ENCODE measurements at regions not wholly inside any gene's neighbourhood (a gene's known extent, or its start where the extent isn't known, plus 50 kb on each side); places are given as distances from the start of the nearest gene placed in this dataset.

DNA sequence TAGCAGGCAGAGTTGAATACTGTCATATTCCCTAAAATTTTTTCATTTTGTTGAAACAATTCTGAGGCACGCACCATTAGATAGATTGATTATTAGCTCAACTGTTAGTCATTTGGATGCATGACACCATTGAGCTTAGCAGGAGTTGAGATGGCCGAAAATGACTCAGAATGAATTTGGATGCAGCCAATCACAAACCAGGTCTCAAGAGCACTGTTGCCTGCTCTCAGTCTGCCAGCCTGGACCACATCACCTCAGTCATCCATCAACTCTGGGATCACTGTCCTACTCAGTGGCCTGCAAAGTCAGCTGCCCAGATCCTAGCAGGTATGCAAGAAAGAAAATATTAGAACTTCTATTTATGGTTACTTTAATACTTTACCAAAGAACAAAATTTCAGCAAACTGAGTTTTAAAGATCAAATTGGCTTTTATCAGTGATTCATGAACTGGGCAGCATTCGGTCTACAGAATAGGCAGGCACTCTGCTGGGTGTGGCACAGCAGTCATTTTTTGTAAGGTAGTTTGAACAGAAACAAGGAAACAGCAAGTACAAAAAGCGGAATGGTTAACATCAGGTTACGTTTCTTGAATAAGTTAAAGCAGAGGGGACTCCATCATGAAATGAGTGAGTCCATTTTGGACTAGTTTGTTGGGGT, 152.7 kb upstream of the ARHGAP28 start:
- no peak overlapping the region for H3K4me3 ChIP-seq (ENCODE audit: low read depth, low read length)
- TF ChIP-seq, protein P1, sequence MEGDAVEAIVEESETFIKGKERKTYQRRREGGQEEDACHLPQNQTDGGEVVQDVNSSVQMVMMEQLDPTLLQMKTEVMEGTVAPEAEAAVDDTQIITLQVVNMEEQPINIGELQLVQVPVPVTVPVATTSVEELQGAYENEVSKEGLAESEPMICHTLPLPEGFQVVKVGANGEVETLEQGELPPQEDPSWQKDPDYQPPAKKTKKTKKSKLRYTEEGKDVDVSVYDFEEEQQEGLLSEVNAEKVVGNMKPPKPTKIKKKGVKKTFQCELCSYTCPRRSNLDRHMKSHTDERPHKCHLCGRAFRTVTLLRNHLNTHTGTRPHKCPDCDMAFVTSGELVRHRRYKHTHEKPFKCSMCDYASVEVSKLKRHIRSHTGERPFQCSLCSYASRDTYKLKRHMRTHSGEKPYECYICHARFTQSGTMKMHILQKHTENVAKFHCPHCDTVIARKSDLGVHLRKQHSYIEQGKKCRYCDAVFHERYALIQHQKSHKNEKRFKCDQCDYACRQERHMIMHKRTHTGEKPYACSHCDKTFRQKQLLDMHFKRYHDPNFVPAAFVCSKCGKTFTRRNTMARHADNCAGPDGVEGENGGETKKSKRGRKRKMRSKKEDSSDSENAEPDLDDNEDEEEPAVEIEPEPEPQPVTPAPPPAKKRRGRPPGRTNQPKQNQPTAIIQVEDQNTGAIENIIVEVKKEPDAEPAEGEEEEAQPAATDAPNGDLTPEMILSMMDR (IDR thresholded peaks at IDR 0.05; ENCODE audit: control insufficient read depth, extremely low read depth, insufficient read depth), result no peak
- no peak for DNase-seq (ENCODE audit: low read depth)

DNA sequence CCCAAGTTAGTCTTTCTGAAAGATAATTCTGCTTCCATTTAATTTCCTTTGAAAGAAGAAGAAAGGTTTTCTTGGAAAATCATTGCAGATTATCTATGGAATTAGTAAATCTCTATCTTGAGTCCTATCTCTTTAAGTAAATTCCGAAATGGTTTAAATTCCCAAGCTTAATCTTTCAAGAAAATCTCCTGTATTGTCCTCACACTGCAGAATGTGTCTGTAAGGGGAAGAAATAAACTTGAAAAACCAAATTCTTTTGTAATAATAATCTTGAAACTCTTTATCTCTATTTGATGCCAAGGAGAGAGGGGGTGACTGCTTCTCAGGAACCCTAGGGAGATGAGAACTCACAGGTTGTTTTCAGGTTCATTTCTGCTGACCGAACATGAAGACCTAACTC, 150.8 kb upstream of the ARHGAP28 start:
- H3K4me3 ChIP-seq (ENCODE audit: low read depth, low read length), result no peak overlapping the region
- TF ChIP-seq, protein P1 (IDR thresholded peaks at IDR 0.05; ENCODE audit: control insufficient read depth, extremely low read depth, insufficient read depth), result no peak
- no peak for DNase-seq (ENCODE audit: low read depth)

DNA sequence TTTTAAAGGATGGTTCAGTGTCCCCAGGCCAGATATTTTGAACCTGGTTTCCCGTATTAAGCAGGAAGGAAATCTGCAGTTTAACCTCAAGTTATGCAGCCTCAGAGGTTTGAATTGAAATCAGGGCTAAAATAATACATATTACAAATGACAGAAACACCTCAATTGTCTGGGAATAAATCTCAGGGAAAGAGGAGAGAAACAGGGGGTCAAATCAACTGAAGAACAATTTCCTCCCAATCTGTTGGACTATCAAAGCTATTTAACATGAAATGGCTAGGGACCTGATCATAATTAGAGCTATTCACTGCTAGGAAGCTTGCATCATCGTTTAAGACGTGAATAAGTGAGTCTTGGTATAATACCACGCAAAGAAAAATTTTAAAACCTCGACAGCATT, 150.0 kb upstream of the ARHGAP28 start:
- TF ChIP-seq, protein P1 (IDR thresholded peaks at IDR 0.05; ENCODE audit: control insufficient read depth, extremely low read depth, insufficient read depth), result no peak
- no peak for DNase-seq (ENCODE audit: low read depth)
- no peak overlapping the region for H3K4me3 ChIP-seq (ENCODE audit: low read depth, low read length)

DNA sequence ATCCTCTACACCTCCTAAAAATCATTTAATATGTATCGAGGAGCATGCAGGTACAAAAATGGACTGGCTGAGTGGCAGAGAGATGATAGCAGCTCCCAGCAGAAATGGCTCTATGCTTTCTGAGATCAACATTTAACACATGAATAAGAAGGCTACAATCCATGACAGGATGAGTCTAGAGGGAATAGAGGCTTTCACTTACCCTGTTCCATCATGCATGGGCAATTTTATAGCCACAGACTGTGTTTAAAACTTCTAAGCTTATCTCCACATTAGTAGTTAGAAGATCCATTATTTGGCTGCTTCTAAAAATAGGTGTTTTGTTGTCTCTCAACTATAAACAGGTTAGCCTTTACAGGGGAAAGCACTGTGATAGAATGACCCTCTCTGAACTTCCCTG, 149.1 kb upstream of the ARHGAP28 start:
- no peak overlapping the region for H3K4me3 ChIP-seq (ENCODE audit: low read depth, low read length)
- TF ChIP-seq, protein P1 (IDR thresholded peaks at IDR 0.05; ENCODE audit: control insufficient read depth, extremely low read depth, insufficient read depth), result no peak
- no peak for DNase-seq (ENCODE audit: low read depth)

DNA sequence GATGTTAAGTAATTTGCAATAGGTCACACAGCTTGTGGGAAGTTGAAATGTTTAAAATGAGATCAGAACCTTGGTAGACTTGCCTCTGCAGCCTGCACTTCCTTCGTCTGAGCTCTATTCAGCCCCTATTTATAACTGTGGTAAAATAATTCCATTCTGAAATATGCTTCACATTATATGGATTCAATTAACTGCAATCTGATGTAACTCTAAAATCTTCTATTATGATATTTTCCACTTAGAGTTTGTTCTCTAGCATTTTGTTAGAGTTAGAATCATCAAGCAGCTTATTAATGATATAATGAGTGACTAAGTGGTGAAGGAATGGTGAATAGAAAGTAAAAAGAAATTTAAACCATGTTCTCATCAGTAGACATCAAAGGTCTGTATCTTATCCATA, 139.6 kb upstream of the ARHGAP28 start:
- TF ChIP-seq, protein P1 (IDR thresholded peaks at IDR 0.05; ENCODE audit: control insufficient read depth, extremely low read depth, insufficient read depth), result no peak

DNA sequence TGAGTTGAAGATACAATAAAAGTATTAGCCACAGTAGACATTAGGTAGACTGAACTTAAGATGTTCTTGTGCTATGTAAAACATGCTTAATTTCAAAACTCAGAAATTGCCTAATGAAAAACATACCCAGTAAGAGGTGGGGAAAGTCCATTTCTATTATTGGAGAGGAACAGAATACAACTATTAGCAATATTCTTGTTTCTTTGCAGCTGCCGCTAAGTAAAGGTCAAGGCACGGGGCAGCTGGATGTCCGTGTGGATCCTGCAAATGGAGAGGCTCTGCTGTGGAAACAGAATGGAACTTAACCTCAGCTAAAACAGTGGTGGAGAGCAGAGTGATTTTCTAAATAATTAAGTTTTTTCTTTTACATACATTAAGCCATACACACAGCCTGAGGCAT, 139.2 kb upstream of the ARHGAP28 start:
- DNase-seq (ENCODE audit: low read depth), result no peak
- TF ChIP-seq, protein P1 (IDR thresholded peaks at IDR 0.05; ENCODE audit: control insufficient read depth, extremely low read depth, insufficient read depth), result no peak
- no peak overlapping the region for H3K4me3 ChIP-seq (ENCODE audit: low read depth, low read length)

More for the DNA sequence above, 139.6 kb upstream of the ARHGAP28 start:
- DNase-seq (ENCODE audit: low read depth), result no peak
- no peak overlapping the region for H3K4me3 ChIP-seq (ENCODE audit: low read depth, low read length)

DNA sequence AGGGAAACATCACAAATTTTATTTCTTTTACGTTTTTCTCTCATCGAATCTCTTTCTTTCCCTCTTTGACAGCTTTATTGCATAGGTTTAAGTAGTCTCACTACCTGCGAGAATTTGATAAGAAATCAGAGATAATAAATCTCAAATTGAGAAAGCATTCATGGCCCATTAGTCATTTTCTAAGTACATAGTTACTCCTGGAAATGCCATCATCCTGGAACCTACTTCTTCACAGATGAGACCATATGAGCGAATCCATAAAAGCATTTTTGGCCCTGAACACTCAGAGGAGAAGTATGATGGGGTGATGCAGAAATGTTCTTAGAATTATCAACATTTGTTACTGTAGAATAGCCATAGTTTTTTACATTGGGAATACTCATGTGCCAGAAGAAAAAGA, 138.0 kb upstream of the ARHGAP28 start:
- TF ChIP-seq, protein P1 (IDR thresholded peaks at IDR 0.05; ENCODE audit: control insufficient read depth, extremely low read depth, insufficient read depth), result no peak

More for the DNA sequence above, 138.0 kb upstream of the ARHGAP28 start:
- H3K4me3 ChIP-seq (ENCODE audit: low read depth, low read length), result no peak overlapping the region
- DNase-seq (ENCODE audit: low read depth), result no peak
